ENCODE measurements at regions not wholly inside any gene's neighbourhood (a gene's known extent, or its start where the extent isn't known, plus 50 kb on each side); places are given as distances from the start of the nearest gene placed in this dataset.

DNA sequence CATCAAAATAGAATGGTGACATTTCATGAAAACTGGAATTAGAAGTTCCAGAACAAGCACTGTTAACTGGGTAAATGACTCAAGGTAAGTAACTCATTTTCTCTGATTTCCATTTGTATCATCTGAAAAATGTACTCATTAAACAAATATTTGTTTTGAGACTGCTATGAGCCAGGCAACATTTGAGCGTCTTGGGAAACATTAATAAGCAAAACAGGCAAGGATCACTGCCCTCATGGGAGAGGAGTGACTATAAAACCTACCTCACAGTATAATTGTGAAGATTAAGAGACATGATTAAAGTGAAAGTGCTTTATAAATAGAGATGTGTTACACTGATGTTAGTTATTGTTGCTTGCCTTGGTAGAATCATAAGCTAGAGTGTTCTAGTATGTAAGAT is 711.8 kb upstream of the UBE2E2 start:
- DNase-seq (ENCODE audit: low spot score): no peak
- in situ Hi-C loops (cut with HindIII; ENCODE audit: low sequenced_read_pairs): no loop called here

DNA sequence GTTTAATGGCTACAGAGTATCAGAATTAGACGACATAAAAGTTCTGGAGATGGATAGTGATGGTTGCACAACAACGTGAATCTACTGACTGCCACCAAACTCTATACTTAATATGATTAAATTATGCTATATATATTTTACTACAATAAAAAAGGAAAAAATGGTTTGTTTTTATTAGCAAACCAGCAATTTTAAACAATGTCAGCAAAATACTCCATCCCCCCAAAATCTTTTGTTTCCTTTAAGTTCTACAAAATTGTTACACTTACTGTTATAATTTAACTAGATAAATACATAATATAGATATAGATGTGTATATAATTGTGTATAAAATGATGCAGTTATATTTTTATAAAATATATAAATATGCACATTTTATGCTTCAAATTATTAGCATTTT is 710.8 kb upstream of the UBE2E2 start:
- in situ Hi-C loops (cut with HindIII; ENCODE audit: low sequenced_read_pairs): no loop called here
- DNase-seq (ENCODE audit: low spot score): no peak

DNA sequence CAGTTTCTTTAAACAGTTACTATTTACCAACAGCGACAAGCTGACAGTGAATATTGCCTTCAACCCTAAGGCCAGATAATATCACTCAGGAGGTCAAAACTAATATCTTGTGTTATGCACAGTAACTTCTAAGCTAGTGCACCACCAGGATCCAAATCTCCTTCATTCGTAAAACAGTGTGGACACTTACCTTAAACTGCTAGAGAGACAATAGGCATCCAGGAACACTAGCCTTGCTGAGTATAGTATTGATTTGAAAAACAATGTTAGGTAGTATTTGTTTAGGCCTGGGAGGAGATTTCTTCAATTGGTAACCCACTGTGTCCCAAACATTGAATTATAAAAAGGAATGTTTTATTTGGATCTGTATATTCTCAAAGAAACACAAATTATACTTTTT is 707.9 kb upstream of the UBE2E2 start:
- in situ Hi-C loops (cut with HindIII; ENCODE audit: low sequenced_read_pairs): no loop called here
- no peak for DNase-seq (ENCODE audit: low spot score)

DNA sequence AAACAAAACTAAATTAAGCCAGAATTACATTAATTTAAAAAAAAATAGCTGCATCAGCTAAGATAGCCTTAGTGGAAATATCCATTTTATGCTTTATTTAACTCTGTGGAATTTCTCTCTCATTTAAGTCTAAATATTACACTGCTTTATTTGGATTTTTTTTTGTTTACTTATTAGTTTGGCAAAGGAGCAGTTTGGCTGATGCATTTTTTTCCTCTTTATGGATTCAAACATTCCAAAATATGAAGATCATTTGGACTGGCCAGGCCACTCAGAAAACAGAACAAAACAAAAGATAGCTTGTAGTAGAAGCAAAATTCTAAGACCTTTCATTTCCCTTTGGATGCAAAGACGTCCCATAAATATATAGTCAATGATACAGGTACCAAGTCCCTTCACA is 707.3 kb upstream of the UBE2E2 start:
- no peak for DNase-seq (ENCODE audit: low spot score)
- in situ Hi-C loops (cut with HindIII; ENCODE audit: low sequenced_read_pairs): no loop called here

DNA sequence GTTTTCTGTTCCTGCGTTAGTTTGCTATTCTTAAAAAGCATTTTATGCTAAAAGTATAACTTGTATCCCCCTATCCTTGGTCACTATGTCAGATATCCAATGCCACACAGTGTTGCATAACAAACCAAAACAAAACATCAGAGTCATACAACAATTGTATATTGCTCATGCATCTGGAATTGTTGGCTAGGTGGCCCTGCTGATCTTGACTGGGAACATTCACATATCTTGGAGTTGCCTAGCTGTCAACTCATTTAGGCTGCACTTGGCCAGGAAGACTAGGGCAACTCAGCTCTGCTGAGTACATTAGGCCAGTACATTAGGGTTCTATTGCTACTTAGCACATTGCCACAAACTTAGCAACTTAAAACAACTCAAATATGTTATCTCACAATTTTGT is 706.5 kb upstream of the UBE2E2 start:
- in situ Hi-C loops (cut with HindIII; ENCODE audit: low sequenced_read_pairs): no loop called here
- DNase-seq (ENCODE audit: low spot score): no peak

DNA sequence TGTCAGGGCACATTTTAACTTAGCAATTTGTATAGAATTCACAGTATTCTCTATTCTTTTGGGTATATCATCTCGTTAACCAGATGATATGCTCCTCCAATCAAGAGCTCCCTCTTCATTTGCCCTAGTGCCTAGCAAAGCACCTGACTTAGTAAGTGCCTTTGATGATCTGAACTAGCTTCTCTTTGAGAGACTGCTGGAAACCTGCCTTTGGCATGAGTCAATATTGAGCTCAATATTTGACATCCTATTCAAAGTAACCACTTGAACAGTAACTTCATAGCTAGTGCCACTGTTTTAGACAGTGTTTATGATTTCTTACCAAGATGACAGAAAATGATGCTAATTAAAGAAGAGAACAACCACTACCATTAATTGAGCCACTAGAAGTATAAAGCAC is 696.3 kb upstream of the UBE2E2 start:
- in situ Hi-C loops (cut with HindIII; ENCODE audit: low sequenced_read_pairs): no loop called here
- no peak for DNase-seq (ENCODE audit: low spot score)

DNA sequence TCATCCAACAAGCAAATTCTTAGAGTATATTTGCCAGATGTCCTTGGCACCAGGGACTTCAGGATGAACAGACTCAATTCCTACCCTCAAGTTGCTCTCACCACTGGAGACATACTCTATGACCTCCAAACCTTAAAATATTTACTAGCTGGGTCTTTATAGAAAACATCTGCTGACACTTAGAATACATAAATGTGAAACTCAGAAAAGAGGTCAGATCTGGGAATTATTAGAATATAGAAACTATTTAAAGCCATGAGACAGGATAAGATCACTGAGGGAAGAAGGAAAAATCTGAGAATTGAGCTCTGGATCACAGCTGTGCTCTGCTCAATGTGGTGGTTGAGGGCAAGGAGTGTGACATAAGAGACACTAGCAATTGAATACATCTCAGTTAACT is 695.4 kb upstream of the UBE2E2 start:
- DNase-seq (ENCODE audit: low spot score): no peak
- in situ Hi-C loops (cut with HindIII; ENCODE audit: low sequenced_read_pairs): no loop called here

DNA sequence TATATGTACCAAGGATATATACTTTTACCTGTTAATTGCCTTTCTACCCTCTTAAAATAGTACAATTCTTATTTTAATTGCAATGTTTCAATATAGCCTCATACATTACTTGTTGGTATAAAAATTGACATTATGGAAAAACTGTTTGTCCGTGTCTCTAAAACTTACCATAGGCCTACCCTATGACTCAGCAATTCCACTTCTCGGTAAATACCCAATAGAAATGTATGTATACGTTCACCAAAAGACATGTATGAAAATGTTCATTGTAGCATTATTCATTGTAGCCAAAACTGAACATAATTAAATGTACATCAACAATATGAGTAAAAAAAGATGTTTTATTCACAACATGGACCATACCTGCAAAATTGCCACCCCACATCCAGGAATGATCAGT is 679.2 kb upstream of the UBE2E2 start:
- in situ Hi-C loops (cut with HindIII; ENCODE audit: low sequenced_read_pairs): no loop called here
- DNase-seq (ENCODE audit: low spot score): no peak

DNA sequence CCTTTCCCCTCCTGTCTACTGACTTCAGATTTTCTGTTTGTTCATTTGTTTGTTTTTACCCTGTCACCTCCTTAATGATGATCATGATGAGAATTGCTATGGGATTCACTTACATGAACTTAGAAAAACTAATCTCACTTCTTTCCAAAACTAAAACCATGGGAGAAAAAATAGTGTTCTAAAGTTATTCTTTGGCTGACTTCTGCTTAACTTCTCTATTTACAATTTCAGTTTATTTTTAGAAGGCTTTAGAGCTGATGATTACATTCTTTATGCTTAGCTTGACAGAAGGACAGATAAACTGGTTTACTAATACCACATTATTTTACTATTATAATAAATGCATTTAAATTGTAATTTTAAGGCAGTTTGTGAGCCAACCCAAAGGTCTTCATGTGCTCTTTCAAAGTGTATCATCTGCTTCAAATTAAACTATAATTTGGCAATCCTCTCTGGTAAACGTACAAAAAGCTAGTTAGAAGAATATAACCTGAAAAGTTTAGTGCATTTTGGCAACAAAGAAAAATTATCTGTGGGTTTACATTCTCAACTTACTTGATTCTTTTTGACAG is 676.8 kb upstream of the UBE2E2 start:
- in situ Hi-C loops (cut with HindIII; ENCODE audit: low sequenced_read_pairs): no loop called here
- no peak for DNase-seq (ENCODE audit: low spot score)

DNA sequence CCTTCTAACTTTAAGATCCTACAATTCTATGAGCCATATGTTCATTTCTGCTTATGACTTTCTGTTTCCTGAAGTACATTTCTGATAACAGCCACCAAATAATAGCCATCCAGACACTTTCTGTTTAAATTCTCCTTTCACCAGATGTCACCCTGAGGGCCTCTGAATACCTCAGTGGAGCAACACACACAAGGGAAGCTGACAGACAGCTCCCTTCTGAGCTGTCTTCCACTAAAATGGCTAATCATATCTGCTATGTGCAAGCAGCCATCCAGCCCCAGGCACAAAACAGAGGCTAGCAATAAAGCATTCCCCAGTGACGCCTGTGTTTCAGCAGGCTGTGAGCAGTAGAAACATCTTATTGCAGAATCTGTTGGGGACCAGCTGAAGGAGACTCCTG is 666.6 kb upstream of the UBE2E2 start:
- DNase-seq (ENCODE audit: low spot score): peak; percentile 34
- in situ Hi-C loops (cut with HindIII; ENCODE audit: low sequenced_read_pairs): no loop called here

DNA sequence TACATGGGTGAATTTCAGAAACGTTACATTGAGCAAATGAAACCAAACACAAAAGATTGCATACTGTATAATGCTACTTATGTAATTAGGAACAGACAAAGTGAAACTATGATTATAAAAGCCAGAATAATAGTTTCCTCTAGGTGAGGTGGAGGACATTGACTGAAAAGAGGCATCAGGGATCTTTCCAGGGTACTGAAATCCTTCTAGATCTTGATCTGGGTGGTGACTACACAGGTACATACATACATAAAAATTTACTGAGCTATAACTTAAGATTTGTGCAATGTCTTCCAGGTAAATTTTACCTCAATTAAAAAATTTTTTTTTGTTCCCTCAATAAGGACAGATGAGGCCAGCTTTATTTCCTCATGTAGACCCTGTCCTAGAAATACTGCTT is 665.6 kb upstream of the UBE2E2 start:
- in situ Hi-C loops (cut with HindIII; ENCODE audit: low sequenced_read_pairs): no loop called here
- DNase-seq (ENCODE audit: low spot score): no peak

DNA sequence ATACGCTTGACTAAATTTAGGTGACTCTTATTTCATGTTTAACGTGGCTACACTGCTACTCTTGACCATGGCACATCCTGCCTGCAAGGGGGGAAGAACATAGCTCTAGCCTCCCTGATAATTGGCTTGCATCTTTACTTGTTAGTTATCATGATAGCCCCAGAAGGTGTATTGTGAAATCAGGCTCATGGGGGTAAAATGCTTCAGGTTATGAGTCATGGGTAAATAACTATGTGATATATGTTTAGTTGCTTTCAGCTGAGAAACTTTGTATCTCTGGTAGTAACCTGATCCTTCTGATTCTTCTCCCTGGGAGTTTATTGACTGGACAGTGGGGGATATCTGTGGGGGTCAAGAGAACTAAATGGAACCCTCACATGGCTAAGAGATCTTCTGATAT is 660.8 kb upstream of the UBE2E2 start:
- in situ Hi-C loops (cut with HindIII; ENCODE audit: low sequenced_read_pairs): no loop called here
- no peak for DNase-seq (ENCODE audit: low spot score)

DNA sequence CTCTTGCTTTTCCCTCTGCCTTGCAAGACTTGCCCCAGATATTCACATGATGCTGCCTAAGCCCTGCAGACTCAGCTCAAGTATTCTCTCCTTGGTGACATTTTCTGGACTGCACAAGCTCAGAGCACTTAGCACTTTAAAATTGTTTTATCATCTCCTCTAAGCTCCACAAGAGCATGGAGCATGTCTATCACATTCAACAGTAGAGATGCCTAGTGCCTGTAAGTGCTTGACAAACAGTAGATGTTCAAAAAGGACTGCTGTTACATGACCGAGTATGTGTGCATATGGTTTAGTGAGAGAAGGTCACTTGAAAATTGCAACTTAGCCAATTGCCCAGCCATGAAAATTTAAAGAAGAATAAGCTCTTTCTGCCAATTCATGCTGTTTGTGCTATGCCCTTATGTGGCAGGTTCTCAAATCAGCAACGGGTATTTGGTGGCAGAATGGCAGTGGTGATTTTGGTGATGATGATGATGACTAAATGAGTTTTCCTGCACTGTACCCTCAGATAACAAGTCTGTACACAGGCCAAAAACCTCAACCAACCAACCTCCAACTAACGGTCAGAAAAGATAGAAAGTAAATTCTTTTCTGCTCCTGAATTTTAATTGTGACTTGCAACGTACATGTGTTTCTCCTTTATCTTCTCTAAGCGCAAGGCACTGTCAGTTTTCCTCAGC is 647.2 kb upstream of the UBE2E2 start:
- DNase-seq (ENCODE audit: low spot score): peak; percentile 24
- in situ Hi-C loops (cut with HindIII; ENCODE audit: low sequenced_read_pairs): no loop called here

DNA sequence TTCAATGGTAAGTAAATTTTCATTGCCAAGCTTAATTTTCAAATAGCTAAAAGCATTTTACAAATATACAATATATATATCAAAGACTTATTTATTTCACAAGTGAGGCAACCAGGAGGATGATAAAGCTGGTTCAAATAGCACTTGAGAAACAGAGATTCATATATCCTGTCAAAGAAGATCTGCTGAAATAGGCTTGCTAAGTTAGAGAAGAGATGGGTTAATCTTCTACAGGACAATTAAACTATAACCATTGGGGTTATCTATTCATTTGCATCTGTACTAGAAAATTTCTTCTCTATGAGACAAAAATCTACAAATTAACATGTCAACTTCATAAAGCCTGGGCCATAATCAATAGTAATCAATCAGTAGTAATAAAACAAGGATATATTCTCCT is 637.7 kb upstream of the UBE2E2 start:
- DNase-seq (ENCODE audit: low spot score): no peak
- in situ Hi-C loops (cut with HindIII; ENCODE audit: low sequenced_read_pairs): no loop called here

DNA sequence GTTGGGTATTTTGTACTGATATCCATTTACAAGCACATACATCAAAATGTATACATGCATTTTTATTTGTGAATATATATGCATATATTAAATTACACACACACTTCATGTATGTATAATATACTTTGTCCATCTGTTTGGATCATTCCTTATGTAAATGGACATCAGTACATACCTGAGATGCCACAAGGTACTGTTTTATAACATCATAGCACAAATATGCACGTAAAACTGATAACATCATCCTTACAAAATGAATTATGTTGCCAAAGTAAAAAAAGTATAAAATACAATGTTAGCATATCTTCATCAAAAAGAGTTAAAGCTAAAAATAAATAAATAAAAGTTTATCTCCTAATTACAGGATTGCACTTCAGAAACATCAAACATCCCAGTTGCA is 634.8 kb upstream of the UBE2E2 start:
- no peak for DNase-seq (ENCODE audit: low spot score)
- in situ Hi-C loops (cut with HindIII; ENCODE audit: low sequenced_read_pairs): no loop called here

DNA sequence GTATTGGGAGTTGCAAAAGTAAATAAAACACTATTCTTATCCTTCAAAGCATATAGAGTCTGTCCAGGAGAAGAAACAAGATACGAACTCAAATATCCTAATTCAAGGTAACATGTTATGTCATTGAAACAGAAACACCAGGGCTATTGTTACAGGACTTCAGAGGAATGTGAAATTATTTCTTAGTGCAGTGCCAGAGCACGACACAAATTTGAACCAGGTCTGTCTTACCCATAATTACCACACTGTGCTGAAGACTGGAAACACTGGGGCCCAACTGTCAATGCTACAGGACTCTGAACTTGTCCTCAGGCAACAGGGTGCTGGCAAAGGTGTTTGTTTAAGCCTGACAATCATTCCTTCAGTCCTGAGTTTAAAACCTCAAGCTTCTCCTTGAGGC is 633.6 kb upstream of the UBE2E2 start:
- in situ Hi-C loops (cut with HindIII; ENCODE audit: low sequenced_read_pairs): no loop called here
- no peak for DNase-seq (ENCODE audit: low spot score)

DNA sequence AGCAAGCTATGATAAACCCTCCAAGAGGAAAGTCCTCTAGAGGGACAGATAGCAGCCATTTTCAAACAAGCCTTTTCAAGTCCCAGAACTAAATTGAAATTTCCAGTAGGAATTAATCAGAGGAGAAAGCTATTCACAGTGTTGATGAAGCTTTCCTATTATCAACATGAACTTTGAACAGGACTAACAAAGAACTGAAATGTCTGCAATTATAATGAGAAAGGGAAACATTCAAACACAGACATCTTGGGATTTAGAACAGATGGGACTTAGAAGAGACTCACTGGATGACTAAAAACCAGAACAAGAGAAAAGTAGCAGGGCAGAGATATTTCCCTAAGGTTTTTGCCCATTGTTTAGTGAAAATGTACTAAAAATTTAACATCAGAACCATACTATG is 622.1 kb upstream of the UBE2E2 start:
- no peak for DNase-seq (ENCODE audit: low spot score)
- in situ Hi-C loops (cut with HindIII; ENCODE audit: low sequenced_read_pairs): no loop called here

DNA sequence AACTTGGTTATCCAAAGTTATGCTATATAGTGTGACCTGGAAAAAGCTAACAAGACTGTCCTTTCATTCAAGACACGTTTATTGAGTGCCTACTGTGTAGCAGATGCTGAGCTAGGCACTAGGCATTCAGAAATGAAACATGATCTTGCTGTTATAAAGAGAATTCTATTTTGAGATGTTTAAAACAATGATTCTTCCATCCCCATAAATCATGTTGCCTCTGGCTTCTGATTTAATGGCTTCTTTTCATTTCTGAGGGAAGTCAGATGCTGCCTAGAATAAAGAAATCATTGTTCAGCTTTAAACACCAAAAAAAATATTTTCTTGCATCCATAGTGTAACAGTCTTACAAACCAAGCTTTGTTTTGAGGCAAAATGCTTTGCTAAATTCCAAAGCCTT is 620.9 kb upstream of the UBE2E2 start:
- in situ Hi-C loops (cut with HindIII; ENCODE audit: low sequenced_read_pairs): no loop called here
- DNase-seq (ENCODE audit: low spot score): no peak

DNA sequence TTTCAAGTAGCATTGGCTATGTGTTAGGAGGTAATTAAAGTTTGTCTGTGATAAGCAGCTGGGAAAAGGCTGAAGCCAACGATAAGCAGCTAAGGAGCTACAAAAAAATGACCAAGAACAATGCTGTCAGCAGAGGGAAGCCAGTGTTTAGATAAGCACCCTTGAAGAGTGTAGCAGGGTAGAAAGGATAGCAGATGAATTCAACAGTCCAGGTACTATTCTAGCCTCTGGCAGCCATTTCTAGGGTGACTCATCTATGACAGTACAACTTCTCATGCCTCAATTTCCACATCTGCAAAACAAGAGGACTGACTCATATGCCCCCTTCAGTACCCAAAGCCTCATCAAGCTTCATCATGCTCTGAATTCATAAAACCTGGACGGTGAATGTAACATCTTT is 617.6 kb upstream of the UBE2E2 start:
- DNase-seq (ENCODE audit: low spot score): peak; percentile 40
- in situ Hi-C loops (cut with HindIII; ENCODE audit: low sequenced_read_pairs): no loop called here

DNA sequence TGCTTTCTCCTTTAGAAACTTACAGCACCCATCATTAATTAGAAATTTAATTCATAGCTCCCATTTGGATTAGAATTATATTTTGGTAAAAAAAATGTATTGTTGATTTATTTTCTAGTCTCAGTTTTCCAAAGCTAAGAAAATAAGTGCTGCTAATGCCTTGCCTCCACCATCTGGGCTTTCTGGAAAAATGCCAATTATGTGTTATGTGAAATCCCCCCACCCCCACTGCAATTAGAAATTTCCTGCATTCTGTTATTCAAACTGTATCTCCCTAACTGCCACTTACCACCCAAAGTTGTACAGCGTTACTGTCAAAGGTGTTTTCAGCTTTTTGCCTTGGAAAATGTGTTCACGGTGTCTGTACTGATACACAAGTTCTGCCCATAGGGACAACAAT is 617.2 kb upstream of the UBE2E2 start:
- in situ Hi-C loops (cut with HindIII; ENCODE audit: low sequenced_read_pairs): no loop called here
- peak; percentile 57 for DNase-seq (ENCODE audit: low spot score)

DNA sequence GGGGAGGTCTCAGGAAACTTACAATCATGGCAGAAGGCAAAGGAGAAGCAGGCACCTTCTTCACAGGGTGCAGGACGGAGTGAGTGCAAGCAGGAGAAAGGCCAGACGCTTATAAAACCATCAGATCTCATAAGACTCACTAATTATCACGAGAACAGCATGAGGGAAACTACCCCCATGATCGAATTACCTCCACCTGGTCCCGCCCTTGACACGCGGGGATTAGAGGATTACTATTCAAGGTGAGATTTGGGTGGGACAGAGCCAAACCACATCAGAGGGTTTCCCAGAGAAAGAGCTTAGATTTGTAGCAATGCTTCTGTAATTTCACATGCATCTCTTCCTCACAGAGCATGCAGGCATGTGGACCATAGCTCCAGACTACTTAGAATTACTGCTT is 615.7 kb upstream of the UBE2E2 start:
- DNase-seq (ENCODE audit: low spot score): no peak
- in situ Hi-C loops (cut with HindIII; ENCODE audit: low sequenced_read_pairs): no loop called here

DNA sequence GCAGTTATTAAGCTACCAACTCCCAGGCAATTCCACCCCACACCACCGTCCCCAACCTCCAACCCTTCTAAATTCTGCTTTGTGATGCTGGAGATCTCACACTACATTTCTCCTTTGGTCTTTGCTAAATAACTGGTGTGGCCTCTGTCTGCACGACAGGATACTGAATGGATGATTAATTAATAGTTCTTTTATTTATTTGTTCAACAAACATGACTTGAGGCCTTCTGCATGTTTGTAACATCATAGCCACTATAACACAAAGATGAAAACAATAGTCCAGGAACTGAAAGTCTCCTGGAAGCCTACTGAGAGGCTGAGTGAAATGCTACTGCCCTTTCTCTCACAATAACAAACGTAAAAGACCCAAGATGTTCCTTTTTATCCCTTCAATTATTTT is 609.5 kb upstream of the UBE2E2 start:
- in situ Hi-C loops (cut with HindIII; ENCODE audit: low sequenced_read_pairs): no loop called here

More for the DNA sequence above, 609.5 kb upstream of the UBE2E2 start:
- DNase-seq (ENCODE audit: low spot score): no peak
